Loucy (cell line): ENCODE measurements at regions not wholly inside any gene's neighbourhood (a gene's known extent, or its start where the extent isn't known, plus 50 kb on each side); places are given as distances from the start of the nearest gene placed in this dataset.
"Not testable (repeated sequence)": the region's sequence is repeated elsewhere in the genome, so short reads cannot be mapped to it uniquely, and the experiment has no call there.

ENCODE experiments used
- H2AFZ ChIP-seq: fragments of 200-600 bp; sonication (generic); 2 replicates; pipeline ENCODE4 v1.6.0; 2016; ENCODE audit warnings: antibody characterized with exemption, mild to moderate bottlenecking, low read length, moderate library complexity
- H3F3A ChIP-seq: fragments of 200-600 bp; 2 replicates; pipeline ENCODE4 v1.6.0; 2016; ENCODE audit warnings: antibody characterized with exemption, low read depth, mild to moderate bottlenecking
- H3K27me3 ChIP-seq: fragments of 200-600 bp; sonication (generic); 2 replicates; pipeline ENCODE4 v1.6.1; 2014; ENCODE audit warnings: low read length, mild to moderate bottlenecking; ENCODE audit not compliant: insufficient read depth, poor library complexity, severe bottlenecking
- H3K36me3 ChIP-seq: fragments of 200-600 bp; sonication (generic); 2 replicates; pipeline ENCODE4 v1.6.1; 2016; ENCODE audit warnings: low read length; ENCODE audit not compliant: insufficient read depth
- H3K4me1 ChIP-seq: fragments of 200-600 bp; sonication (generic); 2 replicates; pipeline ENCODE4 v1.5.1; 2014; ENCODE audit warnings: low read length, mild to moderate bottlenecking; ENCODE audit not compliant: insufficient read depth, poor library complexity, severe bottlenecking
- H3K4me2 ChIP-seq: fragments of 200-600 bp; sonication (generic); 2 replicates; pipeline ENCODE4 v1.6.0; 2014; ENCODE audit warnings: antibody characterized with exemption, low read length, low read depth, mild to moderate bottlenecking; ENCODE audit not compliant: poor library complexity, severe bottlenecking
- H3K4me3 ChIP-seq: fragments of 200-600 bp; sonication (generic); 2 replicates; pipeline ENCODE4 v1.5.1; 2014; ENCODE audit warnings: low read length, mild to moderate bottlenecking, mixed read lengths; ENCODE audit not compliant: poor library complexity, severe bottlenecking
- H3K79me2 ChIP-seq: fragments of 200-600 bp; sonication (generic); 2 replicates; pipeline ENCODE4 v1.6.1; 2014; ENCODE audit warnings: low read length; ENCODE audit not compliant: insufficient read depth
- H3K9ac ChIP-seq: fragments of 200-600 bp; sonication (generic); 2 replicates; pipeline ENCODE4 v1.6.0; 2014; ENCODE audit warnings: mild to moderate bottlenecking, low read depth, low read length, moderate library complexity; ENCODE audit not compliant: poor library complexity, severe bottlenecking
- H3K9me2 ChIP-seq: fragments of 200-600 bp; sonication (generic); replicated peaks from 2 replicates; pipeline ENCODE4 v1.6.1; 2016; ENCODE audit warnings: low read depth, low read length, mixed read lengths
- H3K9me3 ChIP-seq: fragments of 200-600 bp; sonication (generic); 2 replicates; pipeline ENCODE4 v1.6.1; 2014; ENCODE audit warnings: mild to moderate bottlenecking, antibody characterized with exemption, low read length, low read depth; ENCODE audit not compliant: insufficient read depth
- H4K20me1 ChIP-seq: fragments of 200-600 bp; sonication (generic); 2 replicates; pipeline ENCODE4 v1.6.0; 2014; ENCODE audit warnings: antibody characterized with exemption, low read length, mild to moderate bottlenecking; ENCODE audit not compliant: insufficient read depth, poor library complexity, severe bottlenecking
- EZH2phosphoT487 ChIP-seq: fragments of 200-600 bp; IDR thresholded peaks from 2 replicates; pipeline ENCODE4 v1.6.1; 2018; ENCODE audit warnings: antibody characterized with exemption, mild to moderate bottlenecking, moderate library complexity, borderline replicate concordance
- TF ChIP-seq, protein P1 (sequence below): fragments of 200-600 bp; sonication (generic); conservative IDR thresholded peaks from 2 replicates; pipeline ENCODE4 v1.5.1; 2014; ENCODE audit warnings: mild to moderate bottlenecking, antibody characterized with exemption, low read length

DNA sequence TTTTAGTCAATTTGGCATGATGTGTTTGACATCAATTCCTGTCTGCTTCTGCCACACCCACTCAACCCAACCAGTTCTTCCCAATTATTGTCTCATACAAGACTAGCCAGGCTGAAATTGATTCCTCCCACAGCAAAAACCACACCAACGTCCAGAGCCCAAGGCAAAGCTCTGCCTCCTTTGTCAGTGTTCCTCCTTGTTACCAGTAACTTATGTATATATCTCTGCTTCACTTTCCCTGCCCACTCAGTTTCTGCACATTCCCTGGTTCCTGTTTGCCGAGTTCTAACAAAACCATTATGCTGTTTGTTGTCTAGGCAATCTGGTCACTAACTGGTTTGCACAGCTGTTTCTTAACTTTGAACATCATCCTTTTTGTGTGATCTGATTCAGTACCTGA, 547.9 kb upstream of the PTCHD4 start:
- Histone ChIP-seq H4K20me1 (no peaks in the 10 kb centered on the region), H3K27me3 (no peaks in the 10 kb centered on the region), H3K9me2 (0 out of 2 replicates have a peak, but pooled peaks cover 2% of the 10 kb centered on the region), H3K4me3 (no peak overlapping the region), H3K36me3 (no peaks in the 10 kb centered on the region), H2AFZ (no peak overlapping the region), H3K4me2 (no peak overlapping the region), H3K9ac (no peak overlapping the region), H3K79me2 (no peaks in the 10 kb centered on the region), H3F3A (no peaks in the 10 kb centered on the region), H3K9me3 (no peaks in the 10 kb centered on the region), H3K4me1 (no peaks in the 10 kb centered on the region)
- TF ChIP-seq EZH2phosphoT487 = no peak
- TF ChIP-seq, protein P1, sequence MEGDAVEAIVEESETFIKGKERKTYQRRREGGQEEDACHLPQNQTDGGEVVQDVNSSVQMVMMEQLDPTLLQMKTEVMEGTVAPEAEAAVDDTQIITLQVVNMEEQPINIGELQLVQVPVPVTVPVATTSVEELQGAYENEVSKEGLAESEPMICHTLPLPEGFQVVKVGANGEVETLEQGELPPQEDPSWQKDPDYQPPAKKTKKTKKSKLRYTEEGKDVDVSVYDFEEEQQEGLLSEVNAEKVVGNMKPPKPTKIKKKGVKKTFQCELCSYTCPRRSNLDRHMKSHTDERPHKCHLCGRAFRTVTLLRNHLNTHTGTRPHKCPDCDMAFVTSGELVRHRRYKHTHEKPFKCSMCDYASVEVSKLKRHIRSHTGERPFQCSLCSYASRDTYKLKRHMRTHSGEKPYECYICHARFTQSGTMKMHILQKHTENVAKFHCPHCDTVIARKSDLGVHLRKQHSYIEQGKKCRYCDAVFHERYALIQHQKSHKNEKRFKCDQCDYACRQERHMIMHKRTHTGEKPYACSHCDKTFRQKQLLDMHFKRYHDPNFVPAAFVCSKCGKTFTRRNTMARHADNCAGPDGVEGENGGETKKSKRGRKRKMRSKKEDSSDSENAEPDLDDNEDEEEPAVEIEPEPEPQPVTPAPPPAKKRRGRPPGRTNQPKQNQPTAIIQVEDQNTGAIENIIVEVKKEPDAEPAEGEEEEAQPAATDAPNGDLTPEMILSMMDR = no peak

DNA sequence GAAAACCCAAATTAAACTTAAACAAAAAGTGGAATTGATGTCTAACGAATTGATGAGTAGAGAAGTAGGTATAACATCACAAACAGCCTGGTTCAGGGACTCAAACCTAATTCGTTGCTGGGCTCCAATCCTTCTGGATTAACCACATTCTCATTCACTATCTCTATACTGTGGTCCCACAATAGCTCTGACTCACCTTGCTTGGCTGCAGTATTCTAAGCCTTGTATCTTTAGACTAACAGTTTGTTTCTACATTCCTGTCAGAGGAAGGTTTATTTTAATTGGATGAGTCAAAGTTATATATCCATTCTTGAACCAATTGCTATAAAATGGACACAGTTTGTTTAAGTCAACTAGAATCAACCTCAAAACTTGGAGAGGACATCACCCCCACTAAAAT, 530.5 kb upstream of the PTCHD4 start:
- no peaks in the 10 kb centered on the region for H3K79me2 ChIP-seq
- H3F3A ChIP-seq = no peaks in the 10 kb centered on the region
- H3K4me1 ChIP-seq = no peaks in the 10 kb centered on the region
- H3K4me2 ChIP-seq = no peak overlapping the region
- H4K20me1 ChIP-seq = no peaks in the 10 kb centered on the region
- H3K27me3 ChIP-seq = no peaks in the 10 kb centered on the region
- H3K9ac ChIP-seq = no peak overlapping the region
- no peak overlapping the region for H3K4me3 ChIP-seq
- TF ChIP-seq EZH2phosphoT487 = no peak
- TF ChIP-seq, protein P1 = no peak
- H2AFZ ChIP-seq = no peak overlapping the region
- H3K9me3 ChIP-seq = no peaks in the 10 kb centered on the region
- no peaks in the 10 kb centered on the region for H3K36me3 ChIP-seq
- H3K9me2 ChIP-seq = no peaks in the 10 kb centered on the region; the same call in 1 of the 2 replicates

DNA sequence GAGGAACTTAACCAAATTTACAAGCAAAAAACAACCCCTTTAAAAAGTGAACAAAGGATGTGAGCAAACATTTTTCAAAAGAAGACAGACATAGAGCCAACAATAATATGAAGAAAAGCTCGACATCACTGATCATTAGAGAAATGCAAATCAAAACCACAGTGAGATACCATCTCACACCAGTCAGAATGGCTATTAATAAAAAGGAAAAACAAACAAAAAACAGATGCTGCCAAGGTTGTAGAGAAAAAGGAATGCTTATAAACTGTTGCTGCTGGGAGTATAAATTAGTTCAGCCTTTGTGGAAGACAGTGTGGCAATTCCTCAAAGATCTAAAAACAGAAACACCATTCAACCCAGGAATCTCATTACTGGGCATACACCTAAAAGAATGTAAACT, 527.8 kb upstream of the PTCHD4 start:
- not testable (repeated sequence) for H3K36me3 ChIP-seq, H3K79me2 ChIP-seq, H3K4me3 ChIP-seq, H3F3A ChIP-seq, H3K4me1 ChIP-seq, H3K9me3 ChIP-seq, H2AFZ ChIP-seq, H3K27me3 ChIP-seq, H3K4me2 ChIP-seq, H3K9me2 ChIP-seq, H3K9ac ChIP-seq, H4K20me1 ChIP-seq

DNA sequence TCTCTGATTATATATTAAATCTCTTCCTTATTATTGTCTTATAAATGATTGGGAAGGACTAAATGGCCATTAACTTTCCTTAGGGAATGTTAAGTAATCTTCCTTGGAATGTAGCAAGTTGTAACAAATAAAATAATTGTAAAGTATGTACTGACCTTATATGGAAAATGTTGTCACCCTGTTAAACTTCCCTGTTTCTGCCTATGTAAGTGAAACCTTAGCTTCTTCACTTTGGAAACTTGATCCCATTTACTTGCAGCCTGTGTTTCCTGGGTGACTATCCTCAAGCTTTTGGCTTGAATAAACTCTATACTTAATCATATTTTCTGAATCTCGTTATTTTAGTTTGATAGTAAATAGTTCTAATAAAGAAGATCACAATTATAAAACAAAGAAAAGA, 519.5 kb upstream of the PTCHD4 start:
- no peaks in the 10 kb centered on the region for H3K9me2 ChIP-seq
- H3K27me3 ChIP-seq = no peaks in the 10 kb centered on the region
- TF ChIP-seq EZH2phosphoT487 = no peak
- TF ChIP-seq, protein P1 = no peak
- no peak overlapping the region for H2AFZ ChIP-seq
- no peaks in the 10 kb centered on the region for H3K9me3 ChIP-seq
- no peak overlapping the region for H3K4me3 ChIP-seq
- no peak overlapping the region for H3K4me2 ChIP-seq
- no peaks in the 10 kb centered on the region for H3K36me3 ChIP-seq
- no peak overlapping the region for H3K9ac ChIP-seq
- H3K79me2 ChIP-seq = no peaks in the 10 kb centered on the region
- no peaks in the 10 kb centered on the region for H3K4me1 ChIP-seq
- no peaks in the 10 kb centered on the region for H3F3A ChIP-seq
- no peaks in the 10 kb centered on the region for H4K20me1 ChIP-seq
